Neural crest cell (in vitro differentiated cells): ENCODE measurements at regions not wholly inside any gene's neighbourhood (a gene's known extent, or its start where the extent isn't known, plus 50 kb on each side); places are given as distances from the start of the nearest gene placed in this dataset.

Source experiments
- DNase-seq: peaks from one replicate; pipeline ENCODE4 v3.0.0; 2021; ENCODE audit warnings: low read depth, mixed read lengths, low spot score
- H3K27ac Mint-ChIP-seq: one replicate; pipeline ENCODE4 v1.8.0; 2021; ENCODE audit warnings: mild to moderate bottlenecking, mixed read lengths; ENCODE audit not compliant: unreplicated experiment
- H3K27me3 Mint-ChIP-seq: 2 replicates; pipeline ENCODE4 v1.8.0; 2021; ENCODE audit warnings: low read depth, mild to moderate bottlenecking, mixed read lengths
- H3K36me3 Mint-ChIP-seq: 2 replicates; pipeline ENCODE4 v1.8.0; 2021; ENCODE audit warnings: low read depth, mild to moderate bottlenecking, mixed read lengths
- H3K4me1 Mint-ChIP-seq: 2 replicates; pipeline ENCODE4 v1.8.0; 2021; ENCODE audit warnings: mixed read lengths
- H3K4me3 Mint-ChIP-seq: one replicate; pipeline ENCODE4 v1.8.0; 2021; ENCODE audit warnings: mild to moderate bottlenecking, mixed read lengths
- H3K9me3 Mint-ChIP-seq: 2 replicates; pipeline ENCODE4 v1.8.0; 2021; ENCODE audit warnings: mixed read lengths
- TF ChIP-seq, protein P1 (sequence below): fragments of 200-600 bp; sonication (generic); conservative IDR thresholded peaks from 2 replicates; pipeline ENCODE4 v1.5.0; 2021; ENCODE audit warnings: antibody characterized with exemption, mild to moderate bottlenecking

DNA sequence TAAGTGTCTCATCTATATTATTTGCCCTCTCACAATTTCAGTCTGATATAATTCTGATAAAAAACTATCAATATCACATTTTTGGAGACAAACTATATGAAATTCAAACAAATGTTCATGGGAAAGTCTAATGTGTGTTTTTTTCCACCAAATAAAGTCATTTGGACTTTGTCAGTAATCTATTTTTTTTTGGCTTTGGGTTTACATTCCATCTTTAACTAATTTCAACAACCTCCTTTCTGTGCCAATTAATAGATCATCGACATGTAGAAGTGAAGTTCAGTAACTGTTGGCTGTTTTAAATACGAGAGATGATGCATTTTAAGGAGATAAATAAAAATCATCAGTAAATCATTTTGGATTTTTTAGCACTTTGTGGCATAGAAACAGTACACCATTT is 1623.0 kb upstream of the ACVR2A start:
- Mint-ChIP-seq H3K4me1 (peaks cover 3% of the 10 kb centered on the region), H3K36me3 (no peaks in the 10 kb centered on the region), H3K9me3 (peaks cover 2% of the 10 kb centered on the region), H3K4me3 (no peak overlapping the region), H3K27me3 (no peaks in the 10 kb centered on the region), H3K27ac (no peak overlapping the region)
- TF ChIP-seq, protein P1, sequence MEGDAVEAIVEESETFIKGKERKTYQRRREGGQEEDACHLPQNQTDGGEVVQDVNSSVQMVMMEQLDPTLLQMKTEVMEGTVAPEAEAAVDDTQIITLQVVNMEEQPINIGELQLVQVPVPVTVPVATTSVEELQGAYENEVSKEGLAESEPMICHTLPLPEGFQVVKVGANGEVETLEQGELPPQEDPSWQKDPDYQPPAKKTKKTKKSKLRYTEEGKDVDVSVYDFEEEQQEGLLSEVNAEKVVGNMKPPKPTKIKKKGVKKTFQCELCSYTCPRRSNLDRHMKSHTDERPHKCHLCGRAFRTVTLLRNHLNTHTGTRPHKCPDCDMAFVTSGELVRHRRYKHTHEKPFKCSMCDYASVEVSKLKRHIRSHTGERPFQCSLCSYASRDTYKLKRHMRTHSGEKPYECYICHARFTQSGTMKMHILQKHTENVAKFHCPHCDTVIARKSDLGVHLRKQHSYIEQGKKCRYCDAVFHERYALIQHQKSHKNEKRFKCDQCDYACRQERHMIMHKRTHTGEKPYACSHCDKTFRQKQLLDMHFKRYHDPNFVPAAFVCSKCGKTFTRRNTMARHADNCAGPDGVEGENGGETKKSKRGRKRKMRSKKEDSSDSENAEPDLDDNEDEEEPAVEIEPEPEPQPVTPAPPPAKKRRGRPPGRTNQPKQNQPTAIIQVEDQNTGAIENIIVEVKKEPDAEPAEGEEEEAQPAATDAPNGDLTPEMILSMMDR = no peak
- no peak for DNase-seq

DNA sequence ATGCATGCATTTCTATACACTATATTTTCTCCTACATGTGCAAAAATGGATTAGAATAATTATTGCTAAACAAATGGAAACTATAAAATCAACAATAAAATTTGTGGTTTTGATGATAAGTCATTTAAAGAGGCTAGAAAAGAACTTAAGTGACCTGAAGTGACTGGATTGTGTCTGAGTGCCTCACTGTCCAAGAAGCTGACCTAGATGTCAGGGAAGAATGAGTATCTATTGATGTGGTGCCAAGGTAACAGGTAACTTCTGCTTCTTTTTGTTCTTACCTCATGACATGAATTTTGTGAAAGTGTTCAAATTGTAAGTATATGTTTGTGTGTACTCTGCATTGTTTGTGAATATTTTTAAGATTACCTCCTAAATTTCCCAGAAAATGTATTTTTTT is 1623.9 kb upstream of the ACVR2A start:
- Mint-ChIP-seq H3K9me3 (peaks cover 5% of the 10 kb centered on the region), H3K27me3 (no peaks in the 10 kb centered on the region), H3K4me3 (no peak overlapping the region), H3K4me1 (no peaks in the 10 kb centered on the region), H3K27ac (no peak overlapping the region), H3K36me3 (peaks cover 2% of the 10 kb centered on the region)
- TF ChIP-seq, protein P1 = no peak
- DNase-seq = no peak

DNA sequence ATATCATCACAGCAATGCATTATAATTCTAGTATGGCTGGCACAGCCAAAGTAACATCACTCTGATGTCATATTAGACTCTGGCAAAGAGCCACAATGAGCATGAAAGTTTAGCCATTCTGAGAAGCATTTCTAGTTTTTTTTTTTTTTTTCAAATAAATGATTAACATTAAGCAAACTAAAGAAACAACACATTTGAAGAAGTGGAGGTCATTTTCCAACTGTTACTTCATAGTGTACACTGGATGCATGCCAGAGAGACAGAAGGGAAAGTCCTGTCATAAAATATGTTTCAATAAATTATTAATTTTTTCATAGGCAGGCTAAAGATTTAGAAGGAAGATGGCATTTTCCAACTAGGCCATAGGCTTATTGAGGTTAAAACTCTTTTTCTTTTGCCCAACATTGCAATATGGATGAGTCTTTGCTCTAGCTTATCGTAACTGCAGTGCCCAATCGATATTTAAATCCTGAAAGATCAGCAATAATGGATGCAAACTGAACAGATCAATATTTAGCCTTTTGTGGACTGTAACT is 1630.4 kb upstream of the ACVR2A start:
- TF ChIP-seq, protein P1 = no peak
- Mint-ChIP-seq H3K4me3 (no peak overlapping the region), H3K9me3 (peaks cover 7% of the 10 kb centered on the region), H3K4me1 (no peaks in the 10 kb centered on the region), H3K27me3 (no peaks in the 10 kb centered on the region), H3K27ac (no peak overlapping the region), H3K36me3 (peaks cover 4% of the 10 kb centered on the region)
- no peak for DNase-seq

DNA sequence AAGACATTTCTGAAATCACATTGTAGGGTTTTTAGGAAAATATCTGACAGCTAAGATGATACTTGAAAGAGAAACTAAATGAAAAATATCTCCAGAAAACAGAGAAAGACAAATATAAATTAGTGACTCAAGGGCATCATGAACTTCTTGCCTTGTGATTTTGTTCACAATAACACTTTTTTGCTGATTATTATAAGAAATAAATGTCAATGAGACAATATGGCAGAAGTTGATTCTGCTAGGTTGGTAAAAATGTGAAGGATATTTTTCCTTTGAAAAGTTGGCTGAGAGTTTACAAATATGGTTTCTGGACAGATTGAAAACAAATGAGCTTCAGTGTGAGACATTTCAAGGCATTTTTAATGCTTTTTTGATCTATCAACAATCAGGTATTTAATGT is 1631.2 kb upstream of the ACVR2A start:
- H3K27ac Mint-ChIP-seq = no peak overlapping the region
- no peaks in the 10 kb centered on the region for H3K4me1 Mint-ChIP-seq
- no peak for DNase-seq
- TF ChIP-seq, protein P1 = no peak
- H3K27me3 Mint-ChIP-seq = no peaks in the 10 kb centered on the region
- H3K9me3 Mint-ChIP-seq = peaks cover 7% of the 10 kb centered on the region
- H3K36me3 Mint-ChIP-seq = peaks cover 4% of the 10 kb centered on the region
- H3K4me3 Mint-ChIP-seq = no peak overlapping the region

DNA sequence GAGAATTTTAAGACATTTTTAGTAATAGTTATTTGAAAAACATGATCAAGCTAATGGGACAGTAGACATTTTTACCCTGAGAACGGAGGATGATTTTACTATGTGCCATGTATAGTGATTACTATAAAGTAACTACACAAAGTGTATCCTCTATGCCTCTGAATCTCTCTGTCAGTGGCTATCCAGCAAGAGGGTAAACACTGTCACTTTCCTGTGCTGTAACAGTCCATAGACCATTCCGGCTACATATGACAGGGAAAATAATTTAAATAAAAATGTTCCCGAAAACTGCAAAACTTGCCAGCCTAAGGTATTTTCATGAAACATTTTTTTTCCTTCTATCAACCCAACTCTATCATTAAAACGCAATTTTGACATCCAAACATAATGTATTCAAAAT is 1632.2 kb upstream of the ACVR2A start:
- Mint-ChIP-seq H3K36me3 (peaks cover 4% of the 10 kb centered on the region), H3K9me3 (peaks cover 7% of the 10 kb centered on the region), H3K4me1 (no peaks in the 10 kb centered on the region), H3K27me3 (no peaks in the 10 kb centered on the region), H3K27ac (no peak overlapping the region), H3K4me3 (no peak overlapping the region)
- TF ChIP-seq, protein P1 = no peak
- DNase-seq = no peak
